Thoracic aorta (tissue), 2 donors: ENCODE measurements at regions not wholly inside any gene's neighbourhood (a gene's known extent, or its start where the extent isn't known, plus 50 kb on each side); places are given as distances from the start of the nearest gene placed in this dataset.

Source experiments
- ATAC-seq: fragments of 150-250 bp; one replicate; pipeline ENCODE4 v1.8.0; 2017; ENCODE audit warnings: low read depth; ENCODE audit not compliant: insufficient number of reproducible peaks, low FRiP score
- DNase-seq: peaks from one replicate; pipeline ENCODE4 v3.0.0-alpha.2; 2020; ENCODE audit warnings: low spot score
- H3K27ac ChIP-seq, 2 donors: fragments of 200-600 bp; sonication (generic); 1 replicate in 1 of 2; 2 replicates in 1 of 2; pipeline ENCODE4 v1.5.1; 2016; ENCODE audit warnings: mild to moderate bottlenecking in 2 of 2, moderate library complexity in 2 of 2
- H3K27me3 ChIP-seq: fragments of 200-600 bp; sonication (generic); replicated peaks from 2 replicates; pipeline ENCODE4 v1.6.0; 2016; ENCODE audit warnings: mild to moderate bottlenecking; ENCODE audit not compliant: insufficient read depth
- H3K36me3 ChIP-seq: fragments of 200-600 bp; sonication (generic); one replicate; pipeline ENCODE4 v1.5.1; 2016
- H3K4me1 ChIP-seq, 2 donors: fragments of 200-600 bp; sonication (generic); 1 replicate in 1 of 2; 2 replicates in 1 of 2; pipeline versions ENCODE4 v1.5.1 to v1.6.0; 2016; ENCODE audit warnings: low read depth in 2 of 2, mild to moderate bottlenecking in 1 of 2; ENCODE audit not compliant: control insufficient read depth in 1 of 2
- H3K4me3 ChIP-seq: fragments of 200-600 bp; sonication (generic); 2 replicates; pipeline ENCODE4 v1.5.1; 2016; ENCODE audit warnings: mild to moderate bottlenecking
- H3K9me3 ChIP-seq: fragments of 200-600 bp; sonication (generic); 2 replicates; pipeline ENCODE4 v1.5.1; 2016
- TF ChIP-seq, protein P1 (sequence below): fragments of 200-600 bp; sonication (generic); IDR thresholded peaks from one replicate; pipeline ENCODE4 v1.5.1; 2019; ENCODE audit warnings: antibody characterized with exemption

DNA sequence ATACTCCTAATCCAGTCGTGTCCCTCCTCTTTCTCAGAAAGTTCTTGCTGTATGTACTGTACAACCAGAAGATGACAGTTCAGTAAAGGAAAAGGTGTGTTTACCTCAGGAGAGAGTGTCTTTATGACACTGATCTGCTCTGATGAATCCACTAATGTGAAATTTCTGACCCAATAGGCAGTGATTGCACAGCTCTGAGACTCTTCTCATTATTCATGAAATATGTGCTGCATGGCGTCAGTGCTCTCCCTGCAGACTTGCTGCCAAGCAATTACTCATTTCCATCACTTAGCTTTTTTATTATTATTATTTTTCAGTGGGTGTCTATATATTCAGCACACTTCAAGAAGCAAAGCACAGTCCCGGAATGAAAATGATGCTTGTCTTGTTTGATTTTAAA lies 389.0 kb downstream of the RASEF start:
- Histone ChIP-seq H3K27me3 (no peaks in the 10 kb centered on the region), H3K27ac (no peak overlapping the region), H3K36me3 (no peaks in the 10 kb centered on the region), H3K4me3 (no peak overlapping the region), H3K4me1 (no peaks in the 10 kb centered on the region), H3K9me3 (no peaks in the 10 kb centered on the region)
- DNase-seq (no peak), ATAC-seq (no peak)
- TF ChIP-seq, protein P1, sequence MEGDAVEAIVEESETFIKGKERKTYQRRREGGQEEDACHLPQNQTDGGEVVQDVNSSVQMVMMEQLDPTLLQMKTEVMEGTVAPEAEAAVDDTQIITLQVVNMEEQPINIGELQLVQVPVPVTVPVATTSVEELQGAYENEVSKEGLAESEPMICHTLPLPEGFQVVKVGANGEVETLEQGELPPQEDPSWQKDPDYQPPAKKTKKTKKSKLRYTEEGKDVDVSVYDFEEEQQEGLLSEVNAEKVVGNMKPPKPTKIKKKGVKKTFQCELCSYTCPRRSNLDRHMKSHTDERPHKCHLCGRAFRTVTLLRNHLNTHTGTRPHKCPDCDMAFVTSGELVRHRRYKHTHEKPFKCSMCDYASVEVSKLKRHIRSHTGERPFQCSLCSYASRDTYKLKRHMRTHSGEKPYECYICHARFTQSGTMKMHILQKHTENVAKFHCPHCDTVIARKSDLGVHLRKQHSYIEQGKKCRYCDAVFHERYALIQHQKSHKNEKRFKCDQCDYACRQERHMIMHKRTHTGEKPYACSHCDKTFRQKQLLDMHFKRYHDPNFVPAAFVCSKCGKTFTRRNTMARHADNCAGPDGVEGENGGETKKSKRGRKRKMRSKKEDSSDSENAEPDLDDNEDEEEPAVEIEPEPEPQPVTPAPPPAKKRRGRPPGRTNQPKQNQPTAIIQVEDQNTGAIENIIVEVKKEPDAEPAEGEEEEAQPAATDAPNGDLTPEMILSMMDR, result no peak

DNA sequence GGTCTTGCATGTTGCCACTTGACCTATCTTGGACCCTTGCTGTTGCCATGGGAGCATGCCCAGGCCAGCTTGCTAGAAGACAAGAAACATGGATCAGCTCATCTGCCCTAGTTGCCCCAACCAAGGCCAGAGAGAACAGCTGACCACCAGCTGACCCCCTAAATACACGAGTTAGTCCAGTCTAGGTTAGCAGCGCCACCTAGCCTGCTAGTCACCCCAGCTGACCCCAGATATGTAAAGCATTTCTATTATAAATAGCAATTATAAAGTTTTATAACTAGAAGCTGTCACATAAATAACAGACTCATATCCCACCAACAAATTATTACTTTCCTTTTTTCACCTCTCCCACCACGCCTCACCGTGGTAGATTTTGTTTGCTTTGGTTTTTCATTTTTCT lies 387.8 kb downstream of the RASEF start:
- H3K4me1 ChIP-seq, result no peaks in the 10 kb centered on the region
- H3K9me3 ChIP-seq, result no peaks in the 10 kb centered on the region
- ATAC-seq, result no peak
- no peak overlapping the region for H3K27ac ChIP-seq
- DNase-seq, result no peak
- H3K36me3 ChIP-seq, result no peaks in the 10 kb centered on the region
- H3K4me3 ChIP-seq, result no peak overlapping the region
- no peaks in the 10 kb centered on the region for H3K27me3 ChIP-seq
- TF ChIP-seq, protein P1, result no peak

DNA sequence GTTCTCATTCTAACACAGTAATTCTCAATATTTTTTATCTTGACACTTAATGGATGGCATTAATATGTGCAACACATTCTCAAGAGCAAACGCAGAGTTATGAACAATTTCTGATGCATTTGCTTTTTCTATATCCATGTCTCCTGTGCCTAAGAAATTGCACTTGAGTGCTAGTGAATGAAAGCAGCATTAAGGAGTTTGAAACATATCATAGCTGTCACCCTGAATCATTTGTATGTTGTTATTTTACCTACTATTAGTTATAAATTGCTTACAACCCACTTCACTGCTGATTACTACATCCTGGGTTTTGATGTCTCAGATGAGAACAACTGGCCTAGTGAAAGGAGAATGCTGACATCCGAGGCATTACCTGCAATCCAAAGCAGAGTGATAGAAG lies 387.3 kb downstream of the RASEF start:
- no peak for ATAC-seq

DNA sequence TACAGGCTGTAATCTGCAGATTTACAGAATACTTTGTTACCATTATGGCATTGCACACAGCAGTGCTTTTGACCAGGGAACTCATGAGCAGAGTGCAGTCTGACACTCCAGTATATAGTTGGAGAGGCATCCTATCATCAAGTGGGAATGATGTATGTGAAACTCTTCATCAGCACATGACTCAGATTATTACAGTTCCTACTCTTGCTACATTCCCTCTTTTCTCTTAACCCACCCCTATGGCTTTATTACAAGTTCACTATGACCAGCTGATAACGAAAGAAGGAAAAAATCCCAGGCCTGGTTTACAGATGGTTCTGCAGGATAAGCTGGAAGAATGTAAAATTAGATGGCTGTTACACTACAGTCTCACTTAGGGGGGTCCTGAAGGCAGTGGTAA lies 385.9 kb downstream of the RASEF start:
- no peak for DNase-seq
- Histone ChIP-seq H3K36me3 (no peaks in the 10 kb centered on the region), H3K9me3 (no peaks in the 10 kb centered on the region), H3K27me3 (no peaks in the 10 kb centered on the region), H3K4me1 (no peaks in the 10 kb centered on the region), H3K4me3 (no peak overlapping the region), H3K27ac (no peak overlapping the region)
- no peak for ATAC-seq
- TF ChIP-seq, protein P1, result no peak

More for the DNA sequence above, 387.3 kb downstream of the RASEF start:
- Histone ChIP-seq H3K9me3 (no peaks in the 10 kb centered on the region), H3K27ac (no peak overlapping the region), H3K36me3 (no peaks in the 10 kb centered on the region), H3K27me3 (no peaks in the 10 kb centered on the region), H3K4me1 (no peaks in the 10 kb centered on the region), H3K4me3 (no peak overlapping the region)
- TF ChIP-seq, protein P1, result no peak
- DNase-seq, result no peak

DNA sequence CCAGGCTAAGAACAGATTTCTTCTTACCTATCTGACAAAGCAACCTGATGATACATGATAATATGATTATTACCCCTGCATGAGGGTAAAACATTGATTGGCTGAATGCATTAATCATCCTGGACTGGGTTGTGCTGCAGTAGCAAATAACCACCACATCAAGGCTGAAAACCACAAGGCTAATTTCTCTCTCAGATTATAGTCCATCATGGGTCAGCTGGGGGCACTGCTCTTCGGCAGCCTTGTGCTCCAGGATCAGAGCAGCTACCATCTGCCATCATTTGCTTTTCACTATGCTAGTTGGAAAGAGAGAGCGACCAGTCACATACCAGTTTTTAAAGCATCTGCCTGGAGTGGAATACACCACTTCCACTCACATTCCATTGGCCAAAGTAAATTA lies 383.5 kb downstream of the RASEF start:
- Histone ChIP-seq H3K27ac (no peak overlapping the region), H3K4me3 (no peak overlapping the region), H3K4me1 (no peaks in the 10 kb centered on the region), H3K27me3 (no peaks in the 10 kb centered on the region), H3K9me3 (no peaks in the 10 kb centered on the region), H3K36me3 (no peaks in the 10 kb centered on the region)
- ATAC-seq (no peak), DNase-seq (no peak)
- TF ChIP-seq, protein P1, result no peak
